ENCODE measurements at regions not wholly inside any gene's neighbourhood (a gene's known extent, or its start where the extent isn't known, plus 50 kb on each side); places are given as distances from the start of the nearest gene placed in this dataset.
"Not testable (repeated sequence)": the region's sequence is repeated elsewhere in the genome, so short reads cannot be mapped to it uniquely, and the experiment has no call there.

DNA sequence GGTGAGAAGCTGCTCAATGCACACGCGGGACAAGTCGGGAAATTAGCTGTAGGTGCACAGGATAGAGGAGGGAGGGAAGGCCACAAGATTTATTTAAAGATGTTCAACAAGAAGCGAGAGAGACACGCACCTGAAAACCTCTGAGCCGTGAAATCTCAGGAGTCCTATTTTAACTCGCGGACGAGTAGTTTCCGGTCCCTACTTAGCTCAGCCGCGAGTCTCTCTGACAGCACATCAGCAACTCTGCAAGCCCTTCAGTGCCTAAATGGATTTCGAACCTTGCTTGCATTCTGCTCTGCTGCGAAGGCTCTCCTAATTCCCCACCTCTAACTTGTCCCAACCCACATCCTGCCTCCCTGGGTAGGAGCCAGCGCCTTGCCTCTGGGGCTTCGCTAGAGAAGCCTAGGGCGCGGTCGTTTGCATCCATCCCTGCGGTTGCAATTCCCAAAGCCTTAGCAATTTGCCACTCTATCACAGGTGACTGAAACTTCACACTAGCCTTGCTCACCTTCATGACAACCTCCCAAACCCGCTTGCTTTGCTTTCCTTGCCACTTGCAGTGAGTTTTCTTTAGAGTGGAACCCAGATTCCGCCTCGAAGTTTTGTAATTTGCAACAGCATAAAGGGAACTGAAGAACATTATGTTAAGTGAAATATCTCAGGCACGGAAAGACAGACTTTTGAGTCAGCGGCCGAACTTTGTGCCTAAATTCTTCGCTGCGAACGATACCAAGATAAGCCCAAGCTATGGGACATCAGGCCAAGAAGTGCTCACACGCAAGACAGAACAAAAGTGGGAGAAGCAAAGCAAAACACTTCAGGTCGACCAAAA lies 202.8 kb downstream of the KDM5D start:
- DNase-seq (ENCODE audit: low spot score): no peak

DNA sequence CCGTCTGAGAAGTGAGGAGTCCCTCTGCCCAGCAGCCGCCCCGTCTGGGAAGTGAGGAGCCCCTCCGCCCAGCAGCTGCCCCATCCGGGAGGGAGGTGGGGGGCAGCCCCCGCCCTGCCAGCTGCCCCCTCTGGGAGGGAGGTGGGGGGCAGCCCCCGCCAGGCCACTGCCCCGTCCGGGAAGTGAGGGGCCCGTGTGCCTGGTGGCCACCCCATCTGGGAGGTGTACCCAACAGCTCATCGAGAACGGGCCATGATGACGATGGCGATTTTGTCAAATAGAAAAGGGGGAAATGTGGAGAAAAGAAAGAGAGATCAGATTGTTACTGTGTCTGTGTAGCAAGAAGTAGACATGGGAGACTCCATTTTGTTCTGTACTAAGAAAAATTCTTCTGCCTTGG lies 208.8 kb downstream of the KDM5D start:
- not testable (repeated sequence) for DNase-seq (ENCODE audit: low spot score)

GRCh38 chrY:19521976-19522375 lies 222.6 kb downstream of the KDM5D start:
- DNase-seq (ENCODE audit: low spot score): no peak

DNA sequence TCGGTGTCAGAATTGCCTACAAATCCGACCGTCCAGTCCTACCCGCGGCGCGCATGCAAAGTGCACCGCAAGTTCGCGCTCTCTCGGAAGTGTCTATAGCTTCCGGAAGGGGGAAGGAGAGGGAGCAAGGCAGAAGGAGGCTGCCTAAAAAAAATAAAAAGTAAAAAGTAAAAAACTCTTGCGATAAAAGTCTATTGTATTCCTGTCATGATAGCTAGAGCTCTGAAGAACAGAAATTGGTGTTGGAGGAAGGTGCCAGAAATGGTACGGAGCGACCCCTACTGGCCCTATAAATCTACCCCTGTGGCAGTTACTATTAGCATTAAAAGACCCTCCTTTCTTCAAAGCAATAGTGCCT lies 241.5 kb downstream of the KDM5D start:
- no peak for DNase-seq (ENCODE audit: low spot score)

DNA sequence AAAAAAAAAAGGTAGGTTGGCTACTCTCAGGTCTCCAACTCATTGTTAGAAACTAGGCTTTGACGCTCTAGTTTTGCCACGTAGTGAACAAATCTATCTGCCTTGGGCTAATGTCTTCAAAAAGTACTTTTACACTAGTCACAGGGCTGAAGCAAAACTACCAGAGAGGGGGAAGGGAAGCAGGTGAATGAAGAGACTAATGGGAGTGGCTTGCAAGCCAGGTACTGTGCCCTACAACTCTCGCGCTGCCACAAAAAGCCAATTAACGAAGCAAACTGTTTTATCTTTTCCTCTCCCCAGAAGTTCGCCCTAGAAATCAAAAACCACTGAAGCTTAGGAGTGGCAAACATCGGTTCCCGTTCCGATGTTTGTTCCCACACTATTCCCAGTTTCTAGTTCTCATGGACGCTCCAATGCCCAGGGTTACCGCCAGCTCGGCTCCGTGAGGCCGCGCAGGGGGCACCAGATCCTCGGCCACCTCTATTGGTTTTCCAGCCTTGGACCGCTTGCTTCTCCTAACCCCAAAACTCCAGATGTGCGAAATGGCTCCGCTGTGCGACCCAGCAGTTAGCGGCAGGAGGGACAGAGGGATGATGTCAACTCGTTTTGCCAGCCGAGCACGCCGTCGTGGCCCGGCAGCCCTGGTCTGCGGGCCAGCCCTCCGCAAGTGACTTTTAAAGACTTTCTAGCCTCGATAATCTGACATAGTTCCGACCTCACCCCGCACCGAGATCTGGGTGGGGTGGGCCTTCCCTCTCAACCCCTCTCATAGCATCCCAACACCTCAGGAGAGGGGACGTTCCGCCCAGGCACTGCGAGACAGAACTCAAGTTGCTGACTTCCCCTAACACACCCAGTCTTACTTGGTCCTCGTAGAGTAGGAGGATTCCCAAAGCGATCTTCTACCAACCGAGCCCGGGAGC lies 242.1 kb downstream of the KDM5D start:
- no peak for DNase-seq (ENCODE audit: low spot score)

DNA sequence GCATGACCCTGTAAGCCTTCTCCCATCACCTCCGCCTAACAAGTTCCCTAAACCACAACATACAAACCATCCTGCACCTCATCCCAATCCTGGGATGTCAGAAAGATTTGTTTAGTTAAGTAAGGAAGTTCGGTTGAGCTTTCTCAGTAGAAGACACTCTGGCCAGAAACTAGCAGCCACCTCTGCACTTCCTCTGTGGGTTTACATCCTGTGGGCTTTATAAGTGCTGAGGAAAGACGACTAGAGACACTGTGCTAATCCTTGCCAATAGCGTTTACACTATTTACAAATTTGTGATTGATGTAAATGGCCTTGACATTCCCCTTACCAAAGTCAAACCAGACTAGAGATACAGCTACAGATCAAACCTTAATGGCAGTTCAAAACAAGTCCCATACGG lies 246.0 kb downstream of the KDM5D start:
- DNase-seq (ENCODE audit: low spot score): no peak

GRCh38 chrY:19487494-19487893 lies 257.0 kb downstream of the KDM5D start:
- no peak for DNase-seq (ENCODE audit: low spot score)

DNA sequence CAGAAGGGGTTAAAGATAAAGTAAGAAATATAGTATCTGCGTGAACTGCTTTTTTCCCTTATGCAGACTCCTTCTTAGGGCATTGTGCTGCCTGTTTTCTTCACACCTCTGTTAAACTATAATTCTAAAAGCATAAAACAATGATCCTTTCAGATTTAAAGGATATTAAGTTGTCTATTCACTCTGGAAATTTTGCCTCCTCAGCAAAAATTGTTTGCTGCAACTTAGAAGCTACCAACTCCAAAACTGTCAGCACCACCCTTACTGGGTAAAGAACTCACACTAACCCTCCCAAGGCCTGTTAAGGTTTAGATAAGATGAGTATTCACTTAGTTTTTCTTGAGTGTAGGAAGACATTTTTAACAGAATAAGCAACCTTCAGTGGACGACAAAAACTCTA lies 259.5 kb downstream of the KDM5D start:
- DNase-seq (ENCODE audit: low spot score): no peak

DNA sequence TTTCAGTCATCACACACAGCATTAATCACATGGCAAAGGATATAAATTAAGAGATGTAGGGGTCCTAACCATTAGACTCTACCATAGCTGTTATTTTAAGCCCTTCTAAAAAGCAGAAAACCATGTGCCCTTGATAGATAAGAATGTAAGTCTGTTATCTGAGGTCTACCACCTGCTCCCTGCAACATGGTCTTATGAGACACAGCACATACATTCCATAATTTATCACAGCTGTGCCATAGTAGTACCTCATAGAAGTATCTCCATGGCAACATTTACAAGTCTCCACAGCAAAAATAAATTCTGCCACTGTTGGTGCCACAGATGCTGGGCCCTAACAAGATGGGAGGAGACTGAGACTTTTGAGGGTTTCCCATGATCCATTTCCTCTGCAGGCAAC lies 265.4 kb downstream of the KDM5D start:
- DNase-seq (ENCODE audit: low spot score): no peak

GRCh38 chrY:19477959-19478358 lies 266.6 kb downstream of the KDM5D start:
- no peak for DNase-seq (ENCODE audit: low spot score)

- DNase-seq (ENCODE audit: low spot score): no peak
Measured at GRCh38 chrY:19465809-19466208, 278.7 kb downstream of the KDM5D start.

GRCh38 chrY:19456855-19457448 lies 287.6 kb downstream of the KDM5D start:
- DNase-seq (ENCODE audit: low spot score): no peak

DNA sequence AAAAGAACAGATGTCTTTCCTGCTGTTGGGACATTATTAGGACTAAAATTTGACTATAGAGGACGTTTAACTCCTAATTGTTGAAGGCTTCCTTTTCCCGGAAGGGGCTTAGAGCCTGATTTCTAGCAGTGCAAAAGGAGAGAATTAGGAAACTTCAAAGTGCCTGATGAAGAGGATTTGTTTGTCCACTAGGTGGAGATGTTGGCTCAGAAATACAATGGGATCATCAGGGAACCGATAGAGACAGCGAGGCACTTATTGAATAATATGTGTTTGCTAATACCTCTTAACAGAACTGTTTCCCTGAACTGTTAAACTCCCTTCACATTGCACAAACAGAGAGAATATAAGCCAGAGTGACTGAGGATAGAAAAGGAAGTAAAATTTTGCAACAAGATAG lies 311.5 kb downstream of the KDM5D start:
- no peak for DNase-seq (ENCODE audit: low spot score)

- DNase-seq (ENCODE audit: low spot score): no peak
Measured at GRCh38 chrY:19427736-19428518, 316.6 kb downstream of the KDM5D start.

- not testable (repeated sequence) for DNase-seq (ENCODE audit: low spot score)
Measured at GRCh38 chrY:19427191-19427590, 317.3 kb downstream of the KDM5D start.

DNA sequence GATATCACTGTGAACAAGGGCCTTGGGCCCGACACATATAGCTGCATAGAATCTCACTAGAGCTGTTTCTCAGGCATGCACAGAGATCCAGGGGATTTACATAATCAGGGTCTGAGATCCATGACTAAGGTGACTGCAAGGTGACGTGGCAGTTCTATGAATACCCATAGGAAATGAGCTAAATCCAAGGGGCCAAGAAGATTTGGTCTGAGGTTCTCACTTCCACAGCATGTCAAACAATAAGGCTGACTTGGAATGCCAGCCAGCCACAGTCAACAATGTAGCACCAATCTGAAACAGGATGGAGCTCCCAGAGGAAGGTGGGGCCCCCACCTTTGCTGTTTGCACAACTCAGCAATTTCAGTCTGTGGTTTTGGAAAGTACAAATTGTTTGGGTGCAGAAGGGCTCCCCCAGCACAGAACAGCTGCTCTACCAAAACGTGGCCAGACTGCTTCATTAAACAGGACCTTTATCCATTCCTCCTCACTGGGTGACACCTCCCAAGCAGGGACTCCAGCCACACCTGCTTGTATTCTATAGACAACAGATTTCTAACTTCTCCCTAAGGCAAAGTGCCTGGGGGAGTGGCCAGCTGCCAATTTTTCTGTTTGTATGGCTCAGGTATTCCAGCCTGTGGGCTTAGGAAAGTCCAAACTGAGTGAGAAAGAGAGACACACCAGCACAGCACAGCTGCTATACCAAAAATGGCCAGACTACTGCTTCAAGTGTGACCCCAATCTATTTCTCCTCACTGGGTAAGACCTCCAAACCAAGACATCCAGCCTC lies 333.4 kb downstream of the KDM5D start:
- no peak for DNase-seq (ENCODE audit: low spot score)

DNA sequence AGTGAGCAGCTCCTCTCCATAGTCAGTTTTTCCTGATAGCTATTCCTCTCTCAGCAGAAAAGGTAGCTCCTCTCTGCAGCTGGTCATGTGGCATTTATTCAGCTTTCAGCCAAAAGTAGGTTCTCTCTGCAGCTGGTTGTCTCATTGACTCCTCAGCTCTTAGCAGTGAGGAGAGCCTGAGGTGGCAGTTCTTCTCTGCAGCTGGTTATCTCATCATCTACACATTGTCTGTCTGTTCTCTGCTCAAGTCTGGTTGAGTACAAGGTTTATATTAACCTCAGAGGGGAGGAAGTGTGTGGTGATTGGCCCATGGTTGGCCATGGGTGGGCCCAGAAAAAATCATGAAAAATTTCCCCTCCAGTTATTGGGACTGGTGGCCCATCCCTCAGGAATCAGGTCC lies 338.3 kb downstream of the KDM5D start:
- DNase-seq (ENCODE audit: low spot score): no peak

GRCh38 chrY:19405598-19405997 lies 338.9 kb downstream of the KDM5D start:
- no peak for DNase-seq (ENCODE audit: low spot score)

- no peak for DNase-seq (ENCODE audit: low spot score)
Measured at GRCh38 chrY:19392876-19393275, 351.6 kb downstream of the KDM5D start.

DNA sequence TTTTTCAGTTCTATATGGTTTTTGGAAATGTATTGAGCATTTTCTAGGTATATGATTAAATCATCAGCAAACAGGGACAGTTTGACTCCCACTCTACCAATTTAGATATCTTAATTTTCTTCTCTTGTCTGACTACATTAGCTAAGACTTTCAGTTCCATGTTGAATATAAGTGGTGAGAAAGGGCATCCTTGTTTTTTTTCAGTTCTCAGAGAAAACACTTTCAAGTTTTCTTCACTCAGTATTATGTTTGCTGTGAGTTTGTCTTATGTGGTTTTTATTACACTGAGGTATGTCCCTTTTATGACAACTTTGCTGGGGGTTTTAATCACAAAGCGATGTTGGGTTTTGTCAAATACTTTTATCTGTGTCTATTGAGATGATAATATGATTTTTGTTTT lies 352.6 kb downstream of the KDM5D start:
- no peak for DNase-seq (ENCODE audit: low spot score)

DNA sequence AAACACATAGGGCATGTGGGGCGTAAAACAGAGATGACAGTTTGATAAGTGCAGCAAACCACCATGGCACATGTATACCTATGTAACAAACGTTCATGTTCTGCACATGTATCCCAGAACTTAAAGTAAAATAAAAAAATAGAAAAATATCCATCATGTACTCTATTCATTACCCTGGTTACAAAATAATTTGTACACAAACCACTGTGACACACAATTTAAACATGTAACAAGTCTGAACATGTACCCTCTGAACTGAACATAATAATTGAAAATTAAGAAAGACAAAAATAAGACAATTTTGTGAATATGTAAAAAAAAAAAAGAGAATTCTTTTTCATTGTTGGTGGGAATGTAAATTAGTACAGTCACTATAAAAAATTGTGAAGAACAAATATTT lies 379.2 kb downstream of the KDM5D start:
- DNase-seq (ENCODE audit: low spot score): no peak
